Sigmoid colon (tissue), 6 donors: ENCODE measurements at regions not wholly inside any gene's neighbourhood (a gene's known extent, or its start where the extent isn't known, plus 50 kb on each side); places are given as distances from the start of the nearest gene placed in this dataset.
"Not testable (repeated sequence)": the region's sequence is repeated elsewhere in the genome, so short reads cannot be mapped to it uniquely, and the experiment has no call there.

Experiments
- DNase-seq: peaks from one replicate; pipeline ENCODE4 v3.0.0-alpha.2; 2019
- H3K27ac ChIP-seq, 4 donors: fragments of 200-600 bp; sonication (generic); one replicate each; pipeline ENCODE4 v1.5.1; 2016 to 2019; ENCODE audit warnings: mild to moderate bottlenecking in 1 of 4
- H3K27me3 ChIP-seq, 3 donors: fragments of 200-600 bp; sonication (generic); one replicate each; pipeline ENCODE4 v1.5.1; 2019; ENCODE audit warnings: mild to moderate bottlenecking in 1 of 3
- H3K36me3 ChIP-seq, 4 donors: fragments of 200-600 bp; sonication (generic); one replicate each; pipeline ENCODE4 v1.5.1; 2016 to 2019
- H3K4me1 ChIP-seq, 4 donors: fragments of 200-600 bp; sonication (generic); one replicate each; pipeline ENCODE4 v1.5.1; 2017 to 2019
- H3K4me3 ChIP-seq, 4 donors: fragments of 200-600 bp; sonication (generic); one replicate each; pipeline ENCODE4 v1.5.1; 2017 to 2019; ENCODE audit warnings: mild to moderate bottlenecking in 2 of 4, moderate library complexity in 1 of 4
- H3K9me3 ChIP-seq, 4 donors: fragments of 200-600 bp in 3 of 4; sonication (generic) in 3 of 4; one replicate each; pipeline versions ENCODE4 v1.5.1 to v1.6.1; 2013 to 2019
- CTCF ChIP-seq, 4 experiments: fragments of 450-650 bp in 3 of 4; fragments of 200-600 bp in 1 of 4; IDR thresholded peaks; one replicate each; pipeline ENCODE4 v1.5.1; 2016 to 2019; ENCODE audit warnings: antibody characterized with exemption in 4 of 4, mild to moderate bottlenecking in 3 of 4, moderate library complexity in 2 of 4
- EP300 ChIP-seq, 4 donors: sonication (generic); formaldehyde crosslinking; IDR thresholded peaks; one replicate each; pipeline ENCODE4 v1.6.1; 2017; ENCODE audit warnings: antibody characterized with exemption in 4 of 4
- POLR2A ChIP-seq, 2 donors: fragments of 450-650 bp; IDR thresholded peaks; one replicate each; pipeline ENCODE4 v1.6.1; 2016; ENCODE audit warnings: antibody characterized with exemption in 2 of 2, mild to moderate bottlenecking in 2 of 2, moderate library complexity in 2 of 2
- POLR2AphosphoS5 ChIP-seq, 4 donors: sonication (generic); formaldehyde crosslinking; IDR thresholded peaks; one replicate each; pipeline ENCODE4 v1.6.1; 2017; ENCODE audit warnings: antibody characterized with exemption in 4 of 4
- WGBS, 2 donors: extraction: QIAGEN DNeasy Blood & Tissue Kit; methylation state at CpG; one replicate each; pipeline ENCODE4 v1.1.7; 2013; 5-methylcytosine and 5-hydroxymethylcytosine counted together
- intact Hi-C: fragments of 100-400 bp; cut with DNase I; formaldehyde crosslinking; loops from one replicate; pipeline ENCODE4 v1.15.1; 2023
- donor health status: healthy with polysubstance abuse.
- donor health status: healthy.

GRCh38 chr5:117138523-117138922, 563.9 kb upstream of the SEMA6A start:
- no peaks in the 10 kb centered on the region for H3K27me3 ChIP-seq
- H3K4me3 ChIP-seq = no peak overlapping the region
- intact Hi-C loops = no loop called here
- H3K4me1 ChIP-seq = peaks cover 0 to 8% (median 3%) of the 10 kb centered on the region in 4 donors
- no peak overlapping the region for H3K27ac ChIP-seq
- no peaks in the 10 kb centered on the region for H3K36me3 ChIP-seq
- no peak for TF ChIP-seq POLR2A (IDR thresholded peaks at IDR 0.05)
- no peak for TF ChIP-seq POLR2AphosphoS5 (IDR thresholded peaks at IDR 0.05)
- DNase-seq = no peak
- no peaks in the 10 kb centered on the region for H3K9me3 ChIP-seq
- WGBS, 2 donors = 89 to 91% methylated on average over 3 of the region's 3 CpGs

GRCh38 chr5:117135851-117136250, 561.2 kb upstream of the SEMA6A start:
- no peaks in the 10 kb centered on the region for H3K27me3 ChIP-seq
- no peak for TF ChIP-seq EP300 (IDR thresholded peaks at IDR 0.05)
- no peak for TF ChIP-seq CTCF (IDR thresholded peaks at IDR 0.05)
- TF ChIP-seq POLR2A (IDR thresholded peaks at IDR 0.05) = no peak
- TF ChIP-seq POLR2AphosphoS5 (IDR thresholded peaks at IDR 0.05) = no peak
- WGBS, 2 donors = 56 to 57% methylated on average over 2 of the region's 2 CpGs
- intact Hi-C loops = no loop called here
- no peaks in the 10 kb centered on the region for H3K4me1 ChIP-seq
- DNase-seq = no peak
- H3K4me3 ChIP-seq = no peak overlapping the region
- H3K27ac ChIP-seq = no peak overlapping the region
- H3K9me3 ChIP-seq = no peaks in the 10 kb centered on the region
- H3K36me3 ChIP-seq = no peaks in the 10 kb centered on the region

- TF ChIP-seq POLR2A (IDR thresholded peaks at IDR 0.05) = no peak
- TF ChIP-seq POLR2AphosphoS5 (IDR thresholded peaks at IDR 0.05) = no peak
- Histone ChIP-seq H3K4me3 (no peak overlapping the region), H3K9me3 (no peaks in the 10 kb centered on the region), H3K36me3 (no peaks in the 10 kb centered on the region), H3K4me1 (no peaks in the 10 kb centered on the region), H3K27me3 (no peaks in the 10 kb centered on the region), H3K27ac (no peak overlapping the region)
- intact Hi-C loops = no loop called here
- no peak for DNase-seq
Observed at GRCh38 chr5:117133198-117133597, 558.6 kb upstream of the SEMA6A start.

- Histone ChIP-seq H3K4me3 (no peak overlapping the region), H3K36me3 (no peaks in the 10 kb centered on the region), H3K27ac (no peak overlapping the region), H3K4me1 (no peaks in the 10 kb centered on the region), H3K27me3 (no peaks in the 10 kb centered on the region), H3K9me3 (no peaks in the 10 kb centered on the region)
- intact Hi-C loops = no loop called here
- TF ChIP-seq CTCF (IDR thresholded peaks at IDR 0.05) (no peak), EP300 (IDR thresholded peaks at IDR 0.05) (no peak), POLR2A (IDR thresholded peaks at IDR 0.05) (no peak), POLR2AphosphoS5 (IDR thresholded peaks at IDR 0.05) (no peak)
- no peak for DNase-seq
Observed at GRCh38 chr5:117131876-117132275, 557.3 kb upstream of the SEMA6A start.

GRCh38 chr5:117131048-117131679, 556.5 kb upstream of the SEMA6A start:
- DNase-seq = no peak
- no peak overlapping the region for H3K27ac ChIP-seq
- TF ChIP-seq POLR2A (IDR thresholded peaks at IDR 0.05) (no peak), CTCF (IDR thresholded peaks at IDR 0.05) (no peak), POLR2AphosphoS5 (IDR thresholded peaks at IDR 0.05) (no peak), EP300 (IDR thresholded peaks at IDR 0.05) (no peak)
- WGBS, 2 donors = 73 to 81% methylated on average over 3 of the region's 3 CpGs
- H3K27me3 ChIP-seq = no peaks in the 10 kb centered on the region
- H3K36me3 ChIP-seq = no peaks in the 10 kb centered on the region
- intact Hi-C loops = no loop called here
- H3K4me1 ChIP-seq = no peaks in the 10 kb centered on the region
- H3K4me3 ChIP-seq = no peak overlapping the region
- H3K9me3 ChIP-seq = no peaks in the 10 kb centered on the region

- H3K4me1 ChIP-seq = no peaks in the 10 kb centered on the region
- no peak overlapping the region for H3K27ac ChIP-seq
- no peak overlapping the region for H3K4me3 ChIP-seq
- H3K36me3 ChIP-seq = no peaks in the 10 kb centered on the region
- TF ChIP-seq EP300 (IDR thresholded peaks at IDR 0.05) (no peak), POLR2AphosphoS5 (IDR thresholded peaks at IDR 0.05) (no peak), POLR2A (IDR thresholded peaks at IDR 0.05) (no peak), CTCF (IDR thresholded peaks at IDR 0.05) (no peak)
- intact Hi-C loops = no loop called here
- no peak for DNase-seq
- 93 to 95% methylated on average over 1 of the region's 1 CpG for WGBS, 2 donors
- no peaks in the 10 kb centered on the region for H3K9me3 ChIP-seq
- no peaks in the 10 kb centered on the region for H3K27me3 ChIP-seq
Observed at GRCh38 chr5:117118499-117118898, 543.9 kb upstream of the SEMA6A start.

GRCh38 chr5:117117314-117117713, 542.7 kb upstream of the SEMA6A start:
- H3K9me3 ChIP-seq, H3K4me1 ChIP-seq, DNase-seq, intact Hi-C loops, H3K4me3 ChIP-seq, H3K27ac ChIP-seq, H3K27me3 ChIP-seq, H3K36me3 ChIP-seq: not testable (repeated sequence)
- WGBS, 2 donors = 77% methylated on average over 6 of the region's 6 CpGs
